GM12875 (cell line): ENCODE measurements at regions not wholly inside any gene's neighbourhood (a gene's known extent, or its start where the extent isn't known, plus 50 kb on each side); places are given as distances from the start of the nearest gene placed in this dataset.

ENCODE experiments used
- H3K4me3 ChIP-seq: one replicate; pipeline ENCODE4 v1.5.1; 2011; ENCODE audit warnings: low read depth, low read length, control low read depth
- TF ChIP-seq, protein P1 (sequence below): IDR thresholded peaks from 2 replicates; pipeline ENCODE4 v1.5.1; 2011; ENCODE audit warnings: low read depth, mild to moderate bottlenecking, control low read depth, inconsistent platforms, low read length, moderate library complexity, borderline replicate concordance; ENCODE audit not compliant: insufficient read depth

DNA sequence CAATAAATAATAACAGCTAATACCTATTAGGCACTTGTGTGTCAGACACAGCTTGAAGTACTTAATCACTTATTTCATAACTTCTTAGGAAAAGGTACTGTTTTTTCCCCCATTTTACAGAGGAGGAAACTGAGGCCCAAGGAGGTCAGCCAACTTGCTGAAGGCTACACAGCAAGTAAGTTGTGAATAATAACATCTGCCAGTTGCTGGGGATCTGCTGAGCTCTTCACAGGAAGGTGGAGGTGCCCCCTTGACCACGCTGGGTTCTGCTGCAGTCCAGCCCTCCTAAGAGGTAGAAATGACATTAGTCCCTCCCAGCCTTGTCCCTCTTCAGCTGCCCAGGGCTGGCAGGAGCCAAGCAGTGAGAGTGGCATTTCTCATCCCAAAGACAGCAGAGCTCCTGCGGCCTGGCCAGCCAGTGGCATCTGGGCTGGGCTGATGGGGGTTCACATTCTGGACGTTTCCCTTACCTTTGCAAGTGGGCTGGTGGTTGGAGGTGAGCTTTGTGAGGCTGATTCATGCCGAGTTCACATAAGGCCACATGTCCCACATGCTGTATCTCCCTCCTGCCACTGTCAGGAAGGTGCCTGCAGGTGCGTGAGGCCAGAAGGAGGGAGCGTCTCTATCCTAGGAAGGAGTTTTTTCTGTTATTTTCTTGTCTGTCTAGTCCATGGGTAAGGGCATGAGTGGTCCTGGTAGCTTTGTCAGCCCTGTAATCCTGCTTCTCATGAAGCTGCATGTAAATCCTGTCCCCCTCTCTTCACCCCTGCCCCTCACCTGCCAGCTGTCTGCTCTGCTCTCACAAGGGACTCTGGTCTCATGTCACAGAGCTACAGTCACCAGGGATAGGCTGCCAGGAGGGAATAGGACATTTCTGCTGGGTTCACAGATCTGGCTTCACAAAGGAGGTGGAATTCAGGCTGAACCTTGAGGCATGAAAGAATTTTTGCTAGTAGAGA lies 171.7 kb downstream of the MACROH2A1 start:
- H3K4me3 ChIP-seq = no peak overlapping the region
- TF ChIP-seq, protein P1, sequence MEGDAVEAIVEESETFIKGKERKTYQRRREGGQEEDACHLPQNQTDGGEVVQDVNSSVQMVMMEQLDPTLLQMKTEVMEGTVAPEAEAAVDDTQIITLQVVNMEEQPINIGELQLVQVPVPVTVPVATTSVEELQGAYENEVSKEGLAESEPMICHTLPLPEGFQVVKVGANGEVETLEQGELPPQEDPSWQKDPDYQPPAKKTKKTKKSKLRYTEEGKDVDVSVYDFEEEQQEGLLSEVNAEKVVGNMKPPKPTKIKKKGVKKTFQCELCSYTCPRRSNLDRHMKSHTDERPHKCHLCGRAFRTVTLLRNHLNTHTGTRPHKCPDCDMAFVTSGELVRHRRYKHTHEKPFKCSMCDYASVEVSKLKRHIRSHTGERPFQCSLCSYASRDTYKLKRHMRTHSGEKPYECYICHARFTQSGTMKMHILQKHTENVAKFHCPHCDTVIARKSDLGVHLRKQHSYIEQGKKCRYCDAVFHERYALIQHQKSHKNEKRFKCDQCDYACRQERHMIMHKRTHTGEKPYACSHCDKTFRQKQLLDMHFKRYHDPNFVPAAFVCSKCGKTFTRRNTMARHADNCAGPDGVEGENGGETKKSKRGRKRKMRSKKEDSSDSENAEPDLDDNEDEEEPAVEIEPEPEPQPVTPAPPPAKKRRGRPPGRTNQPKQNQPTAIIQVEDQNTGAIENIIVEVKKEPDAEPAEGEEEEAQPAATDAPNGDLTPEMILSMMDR = no peak

DNA sequence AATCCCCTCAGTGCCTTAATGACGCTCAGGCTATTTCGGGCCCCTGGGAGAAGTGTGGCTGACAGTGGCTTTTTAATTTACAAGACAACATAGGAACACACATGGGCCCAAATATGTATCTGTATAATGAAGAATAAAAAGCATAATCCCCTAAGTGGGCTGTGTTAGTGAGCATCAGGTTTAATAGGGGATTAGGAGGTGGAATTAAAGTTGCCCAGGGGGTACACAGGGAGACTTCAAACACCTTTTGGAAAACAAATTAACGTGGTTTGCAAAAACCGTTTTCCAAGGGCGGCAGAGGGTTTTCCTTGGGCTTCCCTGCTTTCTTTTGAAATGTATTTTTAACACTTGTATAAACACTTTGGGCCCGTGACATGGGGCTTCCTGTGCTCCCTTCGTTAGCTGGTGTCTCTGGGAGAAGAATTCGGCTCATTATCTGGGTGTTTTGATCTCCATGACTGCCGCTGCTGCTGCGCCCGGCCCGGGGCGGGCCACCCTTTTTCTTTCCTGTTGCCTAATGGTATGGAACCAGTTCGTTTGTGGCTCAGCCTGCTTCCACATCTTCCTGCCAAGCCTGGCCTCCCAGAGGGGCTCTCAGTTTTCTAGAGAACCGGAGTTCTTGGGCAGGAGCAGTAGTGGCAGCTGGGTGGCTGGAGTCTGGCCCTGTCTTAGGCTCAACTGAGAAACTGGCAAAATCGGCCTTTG lies 173.0 kb downstream of the MACROH2A1 start:
- TF ChIP-seq, protein P1 = no peak
- no peak overlapping the region for H3K4me3 ChIP-seq

DNA sequence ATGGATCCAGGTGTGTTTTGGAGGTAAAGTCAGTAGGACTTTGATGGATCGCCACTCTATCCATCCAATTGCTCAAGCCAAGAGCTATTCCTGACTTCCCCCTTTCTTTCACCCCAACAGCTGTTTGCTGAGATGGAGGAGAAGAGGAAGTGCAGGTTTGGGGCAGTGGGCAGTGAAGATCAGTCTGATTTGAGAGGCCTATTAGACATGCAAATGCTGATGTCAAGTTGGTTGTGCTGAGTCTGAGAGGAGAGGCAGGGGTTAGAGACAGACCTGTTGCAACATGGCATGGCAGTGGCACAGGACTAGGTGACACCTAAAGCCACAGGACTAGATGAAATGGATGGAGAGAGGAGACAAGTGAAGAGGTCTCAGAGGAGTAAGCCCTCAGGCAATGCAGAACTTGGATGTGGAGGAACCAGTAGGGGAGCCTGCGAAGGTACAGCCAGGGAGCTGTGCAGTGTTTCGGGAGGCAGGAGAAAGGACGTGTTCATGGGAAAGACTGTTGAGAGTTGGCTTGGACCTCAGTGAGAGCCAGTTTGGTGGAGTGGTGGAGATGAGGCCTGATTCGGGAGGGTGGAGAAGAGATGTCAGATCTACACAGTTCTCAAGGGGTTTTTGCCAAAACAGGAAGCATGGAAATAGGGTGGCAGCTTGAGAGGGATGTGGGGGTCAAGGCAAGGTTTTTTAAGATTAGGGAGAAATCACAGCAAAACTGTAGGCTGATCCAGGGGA lies 175.0 kb downstream of the MACROH2A1 start:
- TF ChIP-seq, protein P1 = no peak
- no peak overlapping the region for H3K4me3 ChIP-seq

DNA sequence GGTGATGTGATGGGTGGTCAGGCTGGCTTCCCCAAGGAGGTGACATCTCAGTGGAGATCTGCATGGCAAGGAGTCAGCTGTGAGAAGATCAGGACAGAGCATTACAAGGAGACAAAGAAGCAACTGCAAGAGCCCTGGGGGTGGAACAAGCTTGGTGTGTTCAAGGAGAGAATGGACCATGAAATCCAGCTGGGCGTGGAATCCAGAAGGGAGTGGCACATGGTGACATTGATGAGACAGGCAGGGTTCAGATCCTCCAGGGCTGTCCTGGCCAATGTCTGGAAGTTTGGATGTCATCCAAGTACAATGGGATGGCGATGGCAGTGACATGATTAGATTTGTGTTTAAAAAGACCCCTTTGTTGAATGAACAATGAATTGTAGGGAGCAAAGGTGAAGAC lies 175.6 kb downstream of the MACROH2A1 start:
- TF ChIP-seq, protein P1 = no peak
- no peak overlapping the region for H3K4me3 ChIP-seq

DNA sequence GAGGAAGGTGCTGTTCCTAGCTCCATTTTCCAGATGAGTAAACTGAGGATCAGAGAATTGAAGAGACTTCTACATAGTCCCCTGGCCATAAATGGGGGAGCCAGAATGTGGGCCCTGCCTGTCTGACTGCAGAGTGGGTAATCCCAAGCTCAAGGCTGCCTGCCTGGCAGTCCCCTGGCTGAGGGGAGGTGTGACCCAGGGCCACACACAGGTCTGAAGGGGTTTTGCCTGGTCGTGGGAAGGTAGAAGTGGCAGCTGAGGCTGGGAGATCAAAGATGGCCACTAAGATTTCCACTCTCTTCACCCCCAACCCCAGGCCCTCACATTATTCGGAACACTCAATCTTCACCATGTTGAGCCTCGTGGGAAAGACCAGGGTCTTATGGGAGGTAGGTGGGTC lies 176.3 kb downstream of the MACROH2A1 start:
- TF ChIP-seq, protein P1 = no peak
- no peak overlapping the region for H3K4me3 ChIP-seq

DNA sequence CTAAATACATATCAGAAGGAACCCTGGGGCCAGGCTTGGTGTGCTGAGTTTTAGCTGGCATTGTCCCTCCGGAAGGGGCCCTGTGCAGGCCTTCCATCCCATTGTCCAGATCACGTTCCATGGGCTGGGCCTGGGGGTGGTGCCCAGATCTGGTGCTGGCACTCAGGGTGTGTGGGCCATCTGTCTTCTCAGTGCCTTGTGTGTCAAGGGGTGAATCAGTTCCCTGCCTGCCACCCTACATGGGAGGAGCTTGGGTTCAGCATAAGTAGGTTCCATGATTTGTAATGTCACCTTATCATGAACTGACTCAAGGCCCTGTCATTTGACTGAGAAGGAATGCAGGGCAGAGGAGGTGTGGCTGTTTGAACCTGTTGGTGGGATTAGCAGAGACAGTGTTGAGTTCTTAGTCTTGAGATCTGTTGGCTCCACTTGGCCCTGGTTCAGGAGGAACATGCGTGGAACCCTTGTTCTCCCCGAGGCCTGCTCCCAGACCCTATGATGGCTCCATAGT lies 176.8 kb downstream of the MACROH2A1 start:
- TF ChIP-seq, protein P1 = no peak

More for the DNA sequence above, 176.8 kb downstream of the MACROH2A1 start:
- H3K4me3 ChIP-seq = no peak overlapping the region
